Fibroblast of lung (primary cell): ENCODE measurements at regions not wholly inside any gene's neighbourhood (a gene's known extent, or its start where the extent isn't known, plus 50 kb on each side); places are given as distances from the start of the nearest gene placed in this dataset.

Experiments used
- DNase-seq, 2 donors: peaks; one replicate each; pipeline versions ENCODE4 v3.0.0 to v3.0.0-alpha.2; 2010; ENCODE audit warnings: low read depth in 2 of 2
- H2AFZ ChIP-seq: 2 replicates; pipeline ENCODE4 v1.5.1; 2012; ENCODE audit warnings: low read length, control low read depth, inconsistent platforms
- H3K27ac ChIP-seq: 2 replicates; pipeline ENCODE4 v1.5.1; 2011; ENCODE audit warnings: low read length, control low read depth; ENCODE audit not compliant: insufficient read depth
- H3K27me3 ChIP-seq: 2 replicates; pipeline ENCODE4 v1.5.1; 2011; ENCODE audit warnings: mild to moderate bottlenecking, low read length; ENCODE audit not compliant: control insufficient read depth, insufficient read depth
- H3K36me3 ChIP-seq: 2 replicates; pipeline ENCODE4 v1.5.1; 2011; ENCODE audit warnings: low read length; ENCODE audit not compliant: control insufficient read depth, insufficient read depth
- H3K4me1 ChIP-seq: 2 replicates; pipeline ENCODE4 v1.5.1; 2011; ENCODE audit warnings: low read length; ENCODE audit not compliant: control insufficient read depth, insufficient read depth; ENCODE audit errors: extremely low read depth
- H3K4me2 ChIP-seq: 2 replicates; pipeline ENCODE4 v1.5.1; 2011; ENCODE audit warnings: low read length, control low read depth; ENCODE audit not compliant: insufficient read depth; ENCODE audit errors: extremely low read depth
- H3K4me3 ChIP-seq, 4 experiments: fragments of 200-600 bp in 1 of 4; sonication (generic) in 1 of 4; replicated peaks in 1 of 4; 2 replicates each; pipeline ENCODE4 v1.5.1; 2011 to 2016; ENCODE audit warnings: low read length in 4 of 4, low read depth in 3 of 4, mild to moderate bottlenecking in 3 of 4, control low read depth in 2 of 4, inconsistent platforms in 1 of 4, mixed read lengths in 1 of 4; ENCODE audit not compliant: insufficient read depth in 1 of 4; ENCODE audit errors: control extremely low read depth in 1 of 4
- H3K79me2 ChIP-seq: 2 replicates; pipeline ENCODE4 v1.5.1; 2012; ENCODE audit warnings: mild to moderate bottlenecking, low read length, inconsistent platforms; ENCODE audit not compliant: control insufficient read depth, insufficient read depth
- H3K9ac ChIP-seq: 2 replicates; pipeline ENCODE4 v1.5.1; 2011; ENCODE audit warnings: mild to moderate bottlenecking, low read length, control low read depth; ENCODE audit not compliant: insufficient read depth
- H3K9me3 ChIP-seq: 2 replicates; pipeline ENCODE4 v1.5.1; 2012; ENCODE audit warnings: low read depth, low read length; ENCODE audit not compliant: control insufficient read depth, insufficient read depth
- H4K20me1 ChIP-seq: 2 replicates; pipeline ENCODE4 v1.5.1; 2011; ENCODE audit warnings: low read length; ENCODE audit not compliant: control insufficient read depth, insufficient read depth; ENCODE audit errors: extremely low read depth
- EZH2 ChIP-seq: IDR thresholded peaks from 2 replicates; pipeline ENCODE4 v1.5.1; 2012; ENCODE audit warnings: low read length, control low read depth, mild to moderate bottlenecking; ENCODE audit errors: missing control alignments
- TF ChIP-seq, protein P1 (sequence below), 2 donors: IDR thresholded peaks in 1 of 2; conservative IDR thresholded peaks in 1 of 2; 1 replicate in 1 of 2; 2 replicates in 1 of 2; pipeline ENCODE4 v1.5.1; 2011 to 2012; ENCODE audit warnings: low read length in 2 of 2, control low read depth in 1 of 2, inconsistent platforms in 1 of 2, low read depth in 1 of 2, mild to moderate bottlenecking in 1 of 2

DNA sequence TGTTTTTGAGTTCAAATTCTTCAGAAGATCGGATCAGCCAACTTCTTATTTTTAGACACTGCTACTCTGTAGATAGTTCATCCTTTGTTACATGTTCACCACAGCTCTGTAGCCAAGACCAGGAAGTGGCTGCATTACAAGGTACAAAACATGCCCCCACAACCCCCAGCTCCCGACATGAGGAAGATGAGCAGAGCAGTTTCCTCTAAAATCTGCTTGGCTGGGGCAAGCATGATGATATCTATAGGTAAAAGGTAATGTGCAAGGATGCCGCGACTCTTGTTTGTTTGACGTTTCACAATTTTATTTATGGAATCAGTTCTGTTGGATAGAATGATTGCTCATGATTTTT is 126.5 kb upstream of the GRM7 start:
- no peak for DNase-seq
- Histone ChIP-seq H3K36me3 (no peaks in the 10 kb centered on the region), H3K4me2 (no peak overlapping the region), H3K27ac (no peak overlapping the region), H4K20me1 (no peaks in the 10 kb centered on the region), H3K9ac (no peak overlapping the region), H3K27me3 (no peaks in the 10 kb centered on the region), H3K4me3 (no peak overlapping the region), H3K9me3 (no peaks in the 10 kb centered on the region), H3K79me2 (no peaks in the 10 kb centered on the region), H2AFZ (no peak overlapping the region), H3K4me1 (no peaks in the 10 kb centered on the region)
- TF ChIP-seq, protein P1, sequence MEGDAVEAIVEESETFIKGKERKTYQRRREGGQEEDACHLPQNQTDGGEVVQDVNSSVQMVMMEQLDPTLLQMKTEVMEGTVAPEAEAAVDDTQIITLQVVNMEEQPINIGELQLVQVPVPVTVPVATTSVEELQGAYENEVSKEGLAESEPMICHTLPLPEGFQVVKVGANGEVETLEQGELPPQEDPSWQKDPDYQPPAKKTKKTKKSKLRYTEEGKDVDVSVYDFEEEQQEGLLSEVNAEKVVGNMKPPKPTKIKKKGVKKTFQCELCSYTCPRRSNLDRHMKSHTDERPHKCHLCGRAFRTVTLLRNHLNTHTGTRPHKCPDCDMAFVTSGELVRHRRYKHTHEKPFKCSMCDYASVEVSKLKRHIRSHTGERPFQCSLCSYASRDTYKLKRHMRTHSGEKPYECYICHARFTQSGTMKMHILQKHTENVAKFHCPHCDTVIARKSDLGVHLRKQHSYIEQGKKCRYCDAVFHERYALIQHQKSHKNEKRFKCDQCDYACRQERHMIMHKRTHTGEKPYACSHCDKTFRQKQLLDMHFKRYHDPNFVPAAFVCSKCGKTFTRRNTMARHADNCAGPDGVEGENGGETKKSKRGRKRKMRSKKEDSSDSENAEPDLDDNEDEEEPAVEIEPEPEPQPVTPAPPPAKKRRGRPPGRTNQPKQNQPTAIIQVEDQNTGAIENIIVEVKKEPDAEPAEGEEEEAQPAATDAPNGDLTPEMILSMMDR (conservative IDR thresholded peaks at IDR 0.05 in 1 of 2, IDR thresholded peaks at IDR 0.05 in 1 of 2; ENCODE audit: low read depth in 1 of 2, low read length in 2 of 2) = no peak
- no peak for TF ChIP-seq EZH2

DNA sequence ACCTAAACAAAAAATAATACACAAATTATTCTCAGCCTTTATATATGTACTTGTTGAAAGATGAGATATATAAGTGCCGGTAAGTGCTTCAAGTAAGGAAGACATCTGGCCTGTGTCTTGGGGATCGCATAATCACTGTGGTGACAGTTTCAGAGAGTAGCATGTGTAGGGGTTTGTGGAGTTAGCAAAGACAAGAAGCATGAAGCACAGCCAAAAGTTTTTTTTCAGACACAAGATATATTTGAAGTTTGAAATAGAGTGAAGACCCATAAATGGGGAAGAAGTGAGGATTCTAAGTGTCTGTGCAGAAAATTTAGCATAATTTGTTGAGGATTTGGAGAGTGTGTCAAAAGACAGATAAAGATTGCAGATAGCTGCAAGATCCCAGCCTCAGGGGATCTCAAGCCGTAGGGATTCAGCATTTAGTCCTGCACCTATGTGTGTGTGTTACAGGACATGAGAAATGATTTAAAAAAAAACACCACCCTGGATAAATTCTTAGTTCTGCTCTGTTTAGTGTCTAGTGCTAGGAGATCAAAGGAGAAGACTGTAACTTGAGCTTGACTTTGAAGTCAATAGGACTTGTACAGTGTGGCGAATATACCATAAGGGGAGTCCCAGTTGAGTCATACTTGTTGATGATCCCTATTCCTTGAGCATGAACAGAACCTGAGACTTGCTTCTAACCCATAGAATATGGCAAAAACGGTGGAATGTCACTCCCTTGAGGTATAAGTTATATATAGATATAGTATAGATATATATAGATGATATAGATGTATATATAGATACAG is 123.9 kb upstream of the GRM7 start:
- no peaks in the 10 kb centered on the region for H3K9me3 ChIP-seq
- no peaks in the 10 kb centered on the region for H3K36me3 ChIP-seq
- H3K27me3 ChIP-seq = no peaks in the 10 kb centered on the region
- H3K4me2 ChIP-seq = no peak overlapping the region
- no peak overlapping the region for H3K27ac ChIP-seq
- no peaks in the 10 kb centered on the region for H3K79me2 ChIP-seq
- H3K4me1 ChIP-seq = no peaks in the 10 kb centered on the region
- H2AFZ ChIP-seq = no peak overlapping the region
- no peak overlapping the region for H3K4me3 ChIP-seq
- no peak for TF ChIP-seq EZH2
- TF ChIP-seq, protein P1 (conservative IDR thresholded peaks at IDR 0.05 in 1 of 2, IDR thresholded peaks at IDR 0.05 in 1 of 2; ENCODE audit: low read depth in 1 of 2, low read length in 2 of 2) = no peak
- H3K9ac ChIP-seq = no peak overlapping the region
- DNase-seq = no peak
- H4K20me1 ChIP-seq = no peaks in the 10 kb centered on the region

DNA sequence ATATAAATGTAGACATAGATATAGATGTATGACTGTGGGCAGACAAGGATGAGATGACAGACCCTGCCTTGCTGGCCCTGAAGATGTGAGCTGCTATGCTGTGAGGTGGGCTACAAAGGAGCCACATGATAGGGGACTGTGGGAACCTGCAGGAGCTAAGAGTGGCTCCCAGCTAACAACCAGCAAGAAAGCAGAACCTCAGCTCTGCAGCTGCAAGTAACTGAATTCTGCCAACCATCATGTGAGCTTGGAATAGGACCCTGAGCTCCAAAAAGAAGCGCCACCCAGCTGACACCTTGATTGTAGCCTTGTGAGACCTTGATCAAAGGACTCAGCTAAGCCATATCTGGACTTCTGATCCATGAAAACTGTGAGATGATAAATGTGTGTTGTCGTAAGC is 123.3 kb upstream of the GRM7 start:
- no peak overlapping the region for H3K4me3 ChIP-seq
- no peaks in the 10 kb centered on the region for H3K36me3 ChIP-seq

More for the DNA sequence above, 123.3 kb upstream of the GRM7 start:
- no peak for DNase-seq
- Histone ChIP-seq H4K20me1 (no peaks in the 10 kb centered on the region), H3K79me2 (no peaks in the 10 kb centered on the region), H3K27ac (no peak overlapping the region), H3K4me2 (no peak overlapping the region), H3K4me1 (no peaks in the 10 kb centered on the region), H3K9ac (no peak overlapping the region), H2AFZ (no peak overlapping the region), H3K27me3 (no peaks in the 10 kb centered on the region), H3K9me3 (no peaks in the 10 kb centered on the region)
- TF ChIP-seq, protein P1 (conservative IDR thresholded peaks at IDR 0.05 in 1 of 2, IDR thresholded peaks at IDR 0.05 in 1 of 2; ENCODE audit: low read depth in 1 of 2, low read length in 2 of 2) = no peak
- TF ChIP-seq EZH2 = no peak
